ENCODE measurements at regions not wholly inside any gene's neighbourhood (a gene's known extent, or its start where the extent isn't known, plus 50 kb on each side); places are given as distances from the start of the nearest gene placed in this dataset.

DNA sequence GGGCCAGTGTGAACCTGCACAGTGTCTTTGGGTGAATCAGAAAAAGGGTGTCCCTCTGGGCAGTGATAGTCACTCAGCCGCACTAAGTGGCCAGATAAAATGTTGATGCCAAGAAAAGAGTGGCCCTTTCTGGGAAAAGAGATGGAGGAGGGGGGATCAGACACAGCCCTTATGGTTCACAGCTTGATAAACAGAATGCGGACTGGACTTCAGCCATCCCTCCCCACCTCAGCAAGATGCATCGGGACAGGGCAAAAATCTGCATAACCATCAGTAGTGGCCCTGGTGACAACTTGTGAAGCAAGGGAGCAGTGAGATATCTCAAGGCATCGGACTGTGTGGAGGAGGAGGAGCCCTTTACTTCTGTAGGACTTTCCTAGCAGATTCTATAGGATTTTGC, 353.8 kb upstream of the PLXNA2 start:
- DNase-seq = no peak

DNA sequence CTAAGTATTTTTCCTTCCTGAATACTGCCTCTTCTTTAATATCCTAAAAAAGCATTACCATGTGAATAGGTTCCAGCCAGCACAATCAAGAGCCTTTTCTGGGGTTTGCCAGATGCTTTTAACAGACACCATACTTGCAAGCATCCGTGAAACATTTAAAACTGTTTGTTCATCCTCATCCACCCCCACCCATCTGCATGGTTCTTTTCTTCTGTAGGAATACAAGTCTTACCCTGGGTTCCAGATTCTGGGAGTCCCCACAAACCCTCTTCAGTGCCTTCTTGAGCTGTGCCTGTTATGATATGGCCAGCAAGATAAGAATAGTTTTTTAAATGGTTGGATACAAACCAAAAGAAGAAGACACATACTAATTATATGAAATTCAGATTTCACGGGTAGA, 354.9 kb upstream of the PLXNA2 start:
- no peak for DNase-seq

DNA sequence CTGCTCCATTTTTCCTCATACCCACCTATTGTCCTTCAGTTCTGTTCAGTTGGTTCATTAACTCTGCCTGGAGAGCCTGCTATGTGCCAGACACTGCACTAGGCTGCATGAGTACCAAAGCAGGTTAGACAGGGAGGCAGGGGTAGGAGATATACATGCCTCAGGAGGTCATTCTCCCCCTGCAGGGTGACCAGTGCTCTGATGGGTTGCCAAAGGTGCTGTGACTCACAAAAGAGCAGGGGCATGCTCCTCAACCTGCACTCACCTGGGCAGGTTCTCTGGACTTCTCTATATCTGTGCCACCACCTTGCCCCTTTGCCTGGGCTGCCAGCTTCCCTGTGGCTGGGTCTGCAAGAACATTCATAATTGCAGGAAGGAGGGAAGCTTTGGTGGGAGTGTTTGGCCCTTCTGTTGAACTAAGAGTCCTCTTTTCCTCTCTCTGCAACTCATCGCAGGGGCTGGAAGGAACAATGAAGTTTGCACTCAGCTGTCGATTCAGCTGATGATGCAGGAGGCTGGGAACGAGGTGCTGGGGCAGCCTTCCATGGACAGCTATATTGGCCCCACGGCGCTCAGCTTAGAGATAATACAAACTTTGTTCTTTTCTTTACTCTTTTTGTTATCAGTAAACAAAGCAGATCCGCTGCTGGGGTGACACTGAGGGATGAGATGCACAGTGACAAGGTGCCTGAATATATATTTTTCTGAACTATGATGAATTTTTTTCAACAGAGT, 356.4 kb upstream of the PLXNA2 start:
- DNase-seq = no peak

DNA sequence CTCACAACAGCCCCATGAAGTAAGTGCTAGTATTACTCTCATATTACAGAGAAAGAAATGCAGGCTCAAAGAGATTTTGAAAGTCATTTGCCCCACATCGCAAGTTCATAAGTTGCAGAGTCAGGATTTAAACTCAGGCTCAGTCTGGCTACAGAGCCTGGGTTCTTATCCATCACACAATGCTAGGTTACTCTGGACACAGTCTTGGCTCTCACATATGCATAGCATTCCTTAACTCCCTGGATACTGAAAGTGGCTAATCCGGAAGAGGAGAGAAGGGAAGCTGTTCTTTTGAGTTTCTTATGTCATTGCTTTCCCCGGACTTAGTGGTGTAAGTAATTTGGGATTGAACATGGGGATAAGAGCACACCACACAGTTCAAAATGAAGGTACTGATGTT, 357.4 kb upstream of the PLXNA2 start:
- DNase-seq = no peak

DNA sequence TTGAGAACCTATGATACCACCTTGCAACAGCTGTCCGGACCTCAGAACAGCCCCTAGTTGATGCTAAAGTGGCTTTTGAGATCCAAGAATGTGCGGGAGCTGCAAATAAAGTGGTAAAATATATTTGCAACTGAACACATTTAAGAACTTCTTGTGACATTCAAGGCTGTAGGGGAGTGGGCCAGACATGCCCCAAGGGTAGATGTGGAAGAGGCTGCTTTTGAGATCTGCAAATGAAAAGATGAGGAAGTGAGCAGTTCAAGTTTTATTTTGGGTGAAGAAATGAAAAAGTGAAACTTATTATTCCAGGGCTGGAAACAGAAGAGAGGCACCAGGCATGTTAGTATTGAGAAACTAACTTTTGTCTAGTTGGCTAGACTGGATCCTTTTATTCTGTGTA, 359.5 kb upstream of the PLXNA2 start:
- no peak for DNase-seq

DNA sequence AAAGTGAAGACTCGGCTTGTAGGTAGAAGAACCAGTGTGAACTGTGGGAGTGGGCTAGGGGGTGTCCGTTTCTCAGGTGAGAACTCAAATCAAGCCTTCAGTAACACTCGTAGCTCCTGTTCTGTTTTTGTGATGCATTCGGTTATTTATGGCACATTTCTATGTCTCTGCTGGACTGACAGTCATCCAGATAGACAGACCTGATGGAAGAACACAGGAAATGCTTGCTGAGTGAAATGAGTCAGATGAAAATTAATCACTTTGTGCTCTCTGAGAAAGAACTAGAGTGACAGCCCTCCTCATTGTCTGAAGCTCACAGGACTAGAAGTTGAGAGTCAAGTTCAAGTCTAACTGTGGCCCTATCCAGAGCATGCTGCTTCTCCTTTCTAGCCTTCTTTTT, 360.1 kb upstream of the PLXNA2 start:
- peak in 1 of 5 donors; percentile 82 for DNase-seq

DNA sequence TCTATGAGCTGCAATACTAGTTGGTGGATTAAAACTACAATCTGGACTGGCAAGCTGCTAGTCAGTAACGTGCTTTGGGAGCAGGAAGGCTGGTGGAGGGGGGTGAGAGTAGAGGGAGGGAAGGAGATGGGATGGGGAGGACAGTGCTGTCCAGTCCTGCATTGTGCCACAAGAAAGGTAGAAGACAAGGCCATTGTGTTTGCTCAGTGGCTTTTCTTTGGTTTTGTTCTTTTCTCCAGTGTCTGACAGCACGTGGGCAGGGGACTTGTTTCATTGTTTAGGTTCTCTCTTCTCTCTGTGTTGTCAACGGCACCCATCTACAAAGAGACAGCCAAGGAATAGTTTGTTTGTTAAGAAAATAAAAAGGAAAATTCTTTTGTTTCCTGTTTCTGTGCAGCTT, 362.8 kb upstream of the PLXNA2 start:
- DNase-seq = no peak

DNA sequence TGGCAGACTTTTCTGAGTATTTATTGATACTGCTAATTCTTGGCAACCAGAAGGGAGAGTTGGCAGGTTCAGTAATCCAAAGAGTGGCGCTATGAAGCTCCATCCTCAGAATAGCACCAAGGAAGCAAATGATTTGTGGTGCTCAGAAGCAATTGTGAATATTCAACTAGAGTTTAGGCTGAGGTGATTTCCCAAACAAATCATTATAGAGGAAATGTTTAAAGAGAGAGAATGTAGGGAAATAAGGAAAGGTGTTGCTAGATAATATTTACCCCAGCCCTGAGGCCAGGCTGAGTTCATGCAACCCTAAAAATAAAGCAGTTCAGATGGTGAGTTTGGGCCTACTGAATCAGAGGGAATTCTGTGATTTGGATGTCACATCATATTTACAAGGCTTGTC, 363.4 kb upstream of the PLXNA2 start:
- DNase-seq = no peak

DNA sequence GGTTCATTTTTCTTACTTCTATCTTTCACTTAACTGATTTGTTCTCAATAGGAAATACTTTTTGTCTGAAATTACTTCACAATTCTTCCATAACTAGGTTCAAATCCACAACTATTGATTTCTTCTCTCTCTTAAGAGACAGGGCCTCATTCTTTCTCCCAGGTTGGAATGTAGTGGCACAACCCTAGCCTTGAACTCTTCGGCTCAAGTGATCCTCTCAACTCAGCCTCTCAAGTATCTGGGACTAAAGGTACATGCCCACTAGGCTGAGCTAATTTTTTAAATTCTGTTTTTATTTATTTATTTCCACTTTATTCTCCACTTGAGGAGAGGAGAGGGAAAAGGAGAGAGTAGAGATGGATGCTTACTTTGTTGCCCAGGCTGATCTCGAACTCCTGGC, 370.4 kb upstream of the PLXNA2 start:
- DNase-seq = no peak

DNA sequence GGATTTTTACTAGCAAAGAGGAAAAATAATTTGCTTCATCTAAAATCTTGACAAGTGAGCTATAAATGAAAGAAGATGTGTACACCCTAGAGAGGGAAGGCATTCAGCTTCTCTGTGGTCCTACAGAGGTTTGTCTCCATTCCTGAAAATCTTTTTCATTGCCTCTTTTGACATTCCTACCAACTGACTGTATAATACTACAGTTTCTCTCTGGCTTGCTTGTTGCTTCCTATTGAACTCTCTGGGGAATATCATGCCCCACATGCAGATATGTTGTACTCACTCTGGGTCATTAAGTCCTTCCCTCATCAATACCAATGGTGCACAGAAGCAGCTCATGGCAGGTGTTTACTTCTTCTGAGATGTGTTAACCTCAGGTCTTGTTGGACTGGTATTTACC, 371.2 kb upstream of the PLXNA2 start:
- DNase-seq = no peak

DNA sequence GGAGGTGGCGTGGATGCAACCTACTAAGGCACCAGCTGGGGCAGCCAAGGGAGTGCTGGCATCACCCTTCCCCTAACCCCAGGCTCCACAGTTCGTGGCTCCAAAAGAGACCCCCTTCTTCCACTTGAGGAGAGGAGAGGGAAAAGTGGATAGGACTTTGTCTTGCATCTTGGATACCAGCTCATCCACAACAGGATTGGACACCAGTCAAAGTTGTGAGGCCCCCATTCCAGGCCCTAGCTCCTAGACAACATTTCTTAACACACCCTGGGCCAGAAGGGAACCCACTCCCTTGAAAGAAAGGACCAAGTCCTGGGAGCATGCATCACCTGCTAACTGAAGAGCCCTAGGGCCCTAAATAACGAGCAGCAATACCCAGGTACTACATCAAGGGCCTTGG, 372.6 kb upstream of the PLXNA2 start:
- DNase-seq = no peak

DNA sequence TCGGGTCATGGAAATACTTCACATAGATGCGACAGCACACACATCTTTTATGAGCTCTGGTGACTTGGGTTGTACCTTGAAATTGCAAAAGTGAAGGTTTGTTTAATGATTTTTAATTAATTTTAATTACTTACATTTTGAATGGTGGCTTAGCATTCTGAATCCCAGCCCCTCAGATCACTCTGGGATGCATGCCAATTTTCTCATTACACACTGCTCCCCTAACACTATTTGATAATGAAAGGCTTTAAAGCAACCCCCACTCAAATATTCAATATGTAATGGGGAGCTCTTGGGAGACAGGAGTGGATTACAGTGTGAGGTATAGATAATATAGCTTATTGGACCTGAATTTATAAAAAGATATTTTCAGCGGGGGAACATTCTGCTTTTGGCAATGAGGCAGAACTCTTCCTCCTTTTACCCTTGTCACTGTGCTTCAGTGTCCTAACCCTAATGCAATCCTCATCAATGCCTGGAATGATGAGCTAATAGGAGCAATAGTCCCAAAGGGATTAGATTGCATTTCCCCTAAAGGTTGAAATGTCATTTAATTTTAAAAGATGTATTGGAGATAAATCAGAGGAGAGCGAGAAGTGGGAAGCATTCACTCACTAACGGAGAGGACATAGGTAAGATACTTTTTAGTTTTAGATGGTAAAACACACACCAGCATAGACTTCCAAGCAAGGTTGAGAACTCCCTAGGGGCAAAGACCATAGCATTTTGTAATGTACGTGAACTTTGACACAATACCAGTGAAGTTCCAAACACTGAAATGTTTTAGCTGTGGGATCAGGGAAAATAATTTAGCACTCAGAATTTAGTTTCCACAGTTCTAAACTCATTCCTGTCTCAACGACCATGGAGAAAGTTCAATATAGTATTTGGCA, 384.1 kb upstream of the PLXNA2 start:
- DNase-seq = no peak

DNA sequence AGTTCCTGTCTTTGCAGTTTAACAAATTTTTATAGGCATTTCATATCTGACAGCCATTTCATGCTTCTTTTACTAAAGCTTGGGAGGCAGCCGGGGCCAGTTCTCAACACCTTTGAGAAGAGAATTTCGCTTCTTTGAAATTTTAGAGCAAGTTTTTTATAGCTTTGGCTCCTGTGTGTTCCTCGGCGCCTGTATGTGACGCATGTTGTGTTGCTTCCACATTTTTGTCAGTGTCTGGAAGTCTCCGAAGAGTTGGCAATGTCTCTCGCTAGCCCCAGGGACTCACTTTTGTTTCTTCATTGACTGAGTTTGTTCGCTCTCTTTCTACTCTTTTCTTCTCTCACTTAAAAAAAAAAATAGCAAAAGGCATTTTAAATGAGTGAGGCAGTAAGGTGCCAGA, 386.9 kb upstream of the PLXNA2 start:
- DNase-seq = no peak

DNA sequence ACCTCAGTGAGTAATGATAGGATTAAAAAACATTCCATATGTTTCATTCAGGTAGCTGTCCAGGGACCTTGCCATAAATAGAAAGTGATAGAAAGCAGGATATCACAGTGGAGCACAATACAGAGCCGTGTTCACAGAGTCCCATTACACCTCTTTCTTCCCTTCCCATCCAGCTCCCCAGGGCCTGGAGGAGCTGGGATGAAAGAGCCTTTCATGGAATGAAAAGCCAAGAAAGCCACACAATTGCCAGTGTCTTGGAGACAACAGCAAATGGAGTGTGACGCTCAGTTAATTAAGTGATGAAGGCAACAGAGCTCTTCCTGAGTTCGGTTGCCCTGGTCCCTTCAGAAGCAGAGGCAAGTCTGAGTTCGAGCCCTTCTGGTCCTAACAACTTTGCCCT, 387.3 kb upstream of the PLXNA2 start:
- no peak for DNase-seq

DNA sequence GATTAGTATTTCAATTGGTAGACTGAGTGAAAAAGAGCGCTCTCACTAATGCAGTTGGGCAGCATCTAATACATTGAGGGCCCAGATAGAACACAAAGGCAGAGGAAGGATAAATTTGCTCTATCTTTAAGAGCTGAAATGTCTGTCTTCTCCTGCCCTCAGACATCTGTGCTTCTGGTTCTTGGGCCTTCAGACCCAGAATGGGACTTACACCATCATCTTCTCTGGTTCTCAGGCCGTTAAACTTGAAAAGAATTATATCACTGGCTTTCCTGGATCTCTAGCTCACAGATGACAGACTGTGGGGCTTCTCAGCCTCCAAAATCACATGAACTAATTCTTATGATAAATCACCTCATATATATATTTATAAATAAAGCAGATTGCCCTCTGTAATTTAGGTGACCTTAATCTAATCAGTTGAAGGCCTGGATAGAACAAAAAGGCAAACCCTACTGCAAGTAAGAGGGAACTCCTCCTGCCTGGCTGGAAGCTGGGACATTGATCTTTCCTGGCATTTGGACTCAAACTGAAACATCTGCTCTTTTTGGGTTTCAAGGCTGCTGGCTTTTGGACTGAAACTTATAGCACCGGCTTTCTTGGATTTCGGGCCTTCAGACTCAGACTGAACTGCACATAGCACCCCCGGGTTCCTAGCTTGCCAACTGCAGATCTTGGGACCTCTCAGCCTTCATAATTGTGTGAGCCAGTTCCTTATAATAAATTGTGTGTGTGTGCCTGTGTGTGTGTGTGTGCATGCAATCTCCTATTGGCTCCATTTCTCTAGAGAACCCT, 390.4 kb upstream of the PLXNA2 start:
- DNase-seq = no peak

DNA sequence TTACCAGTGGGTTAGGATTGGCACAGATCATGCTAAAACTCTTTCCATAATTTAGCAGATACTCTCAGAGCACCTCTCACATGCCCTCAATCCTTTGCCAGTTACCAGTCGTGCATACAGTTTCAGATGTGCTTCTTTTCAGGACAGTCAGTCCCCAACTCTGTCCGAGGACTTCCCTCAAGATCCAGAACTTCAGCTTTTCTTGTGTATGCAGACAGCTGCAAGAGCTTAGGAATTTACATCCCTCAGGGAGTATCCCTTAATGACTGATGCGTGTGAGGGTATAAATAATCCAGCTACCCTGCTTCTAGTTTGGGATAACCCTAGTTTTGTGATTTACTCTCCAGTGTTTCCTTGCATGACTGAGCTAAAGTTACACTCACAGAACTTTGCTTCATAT, 393.0 kb upstream of the PLXNA2 start:
- no peak for DNase-seq

DNA sequence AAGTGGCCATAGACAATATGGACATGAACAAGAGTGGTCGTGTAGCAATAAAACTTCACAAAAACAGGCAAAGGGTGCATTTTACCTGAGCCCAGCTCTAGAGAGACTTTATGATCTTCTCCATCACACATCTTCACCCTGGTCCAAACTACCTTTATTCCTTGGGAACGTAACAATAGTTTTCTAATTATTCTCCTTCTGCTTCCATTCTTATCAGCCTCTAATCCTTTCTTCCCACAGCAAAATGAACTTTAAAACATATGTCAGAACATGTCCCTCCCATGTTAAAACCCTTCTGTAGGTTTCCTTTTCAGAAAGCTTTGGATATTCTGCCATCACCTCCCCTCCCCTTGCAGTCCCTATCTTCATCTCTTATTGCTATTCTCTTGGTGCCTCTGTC, 395.2 kb upstream of the PLXNA2 start:
- no peak for DNase-seq

DNA sequence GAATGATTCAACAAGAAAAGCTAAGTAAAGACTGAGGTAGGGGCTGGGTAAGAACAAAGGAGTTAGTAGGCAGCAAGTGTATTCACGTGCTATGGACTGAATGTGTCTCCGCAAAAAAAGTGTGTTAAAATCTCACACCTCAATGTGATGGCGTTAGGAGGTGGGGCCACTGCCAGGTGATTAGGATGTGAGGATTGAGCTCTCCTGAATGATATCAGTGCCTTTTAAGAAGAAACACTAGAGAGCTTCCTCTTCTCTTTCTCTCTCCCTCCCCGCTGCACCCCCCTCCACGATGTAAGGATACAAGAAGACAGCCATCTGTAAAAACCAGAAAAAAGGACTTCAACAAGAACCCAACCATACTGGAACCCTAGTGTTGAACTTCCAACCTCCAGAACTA, 396.1 kb upstream of the PLXNA2 start:
- no peak for DNase-seq

DNA sequence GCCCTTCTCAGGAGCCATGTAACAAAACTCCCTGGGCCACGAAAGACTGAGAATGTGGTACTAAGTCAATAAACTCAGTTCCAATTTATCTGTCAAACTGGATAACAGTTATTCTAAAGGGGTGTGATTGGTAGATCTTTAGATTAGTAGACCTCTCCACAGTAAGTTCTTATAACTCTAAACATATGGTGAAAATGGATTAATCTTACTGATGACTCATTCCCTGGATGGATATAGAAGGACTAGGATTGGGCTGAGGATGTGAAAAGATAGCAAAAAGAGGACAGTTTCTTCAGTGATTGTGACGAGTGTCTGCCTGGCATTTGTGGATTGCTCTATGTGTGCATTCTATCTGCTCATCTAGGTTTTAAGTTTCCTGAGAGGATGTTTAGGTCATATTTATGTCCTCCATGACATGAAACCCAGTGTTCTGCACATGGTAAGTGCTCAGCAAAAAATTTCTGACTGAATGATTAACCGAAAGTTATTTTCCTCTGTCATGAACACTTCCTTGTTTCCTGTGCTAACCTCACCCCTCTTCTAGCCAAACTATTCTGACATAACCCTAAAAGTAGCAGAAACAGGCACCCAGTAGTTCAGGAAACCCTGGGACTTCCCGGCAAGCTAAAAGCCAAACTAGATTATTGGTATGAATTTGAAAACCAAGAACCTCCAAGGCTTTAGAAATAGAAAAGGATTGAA, 397.5 kb upstream of the PLXNA2 start:
- no peak for DNase-seq

DNA sequence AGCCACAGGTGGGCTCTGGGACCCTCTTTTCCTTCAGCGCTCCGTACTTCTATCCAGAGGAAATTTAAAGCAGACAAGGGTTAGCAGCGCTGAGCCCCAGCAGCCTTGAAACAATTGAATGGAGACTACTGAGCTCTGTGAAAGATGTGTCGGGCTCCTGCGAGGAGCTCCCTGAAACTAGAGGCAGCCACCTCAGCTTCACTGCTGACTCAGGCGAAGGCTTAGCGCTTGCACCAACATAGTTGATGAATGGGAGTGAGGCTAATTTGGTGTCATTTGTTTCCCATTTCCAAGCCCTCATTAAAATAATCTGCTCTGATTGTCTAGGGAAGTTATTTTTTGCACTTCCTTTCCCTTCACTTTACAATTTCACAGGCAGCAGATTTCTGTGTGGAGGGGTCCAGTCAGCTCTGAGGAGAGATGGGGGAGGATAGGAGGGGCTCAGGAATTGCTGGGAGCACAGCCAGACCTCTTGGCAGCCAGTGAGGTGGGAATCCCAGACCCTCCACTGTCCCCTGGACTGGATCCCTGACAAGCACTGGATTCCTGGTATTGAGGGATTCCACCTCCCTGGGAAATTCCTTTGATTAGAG, 398.9 kb upstream of the PLXNA2 start:
- DNase-seq = no peak

DNA sequence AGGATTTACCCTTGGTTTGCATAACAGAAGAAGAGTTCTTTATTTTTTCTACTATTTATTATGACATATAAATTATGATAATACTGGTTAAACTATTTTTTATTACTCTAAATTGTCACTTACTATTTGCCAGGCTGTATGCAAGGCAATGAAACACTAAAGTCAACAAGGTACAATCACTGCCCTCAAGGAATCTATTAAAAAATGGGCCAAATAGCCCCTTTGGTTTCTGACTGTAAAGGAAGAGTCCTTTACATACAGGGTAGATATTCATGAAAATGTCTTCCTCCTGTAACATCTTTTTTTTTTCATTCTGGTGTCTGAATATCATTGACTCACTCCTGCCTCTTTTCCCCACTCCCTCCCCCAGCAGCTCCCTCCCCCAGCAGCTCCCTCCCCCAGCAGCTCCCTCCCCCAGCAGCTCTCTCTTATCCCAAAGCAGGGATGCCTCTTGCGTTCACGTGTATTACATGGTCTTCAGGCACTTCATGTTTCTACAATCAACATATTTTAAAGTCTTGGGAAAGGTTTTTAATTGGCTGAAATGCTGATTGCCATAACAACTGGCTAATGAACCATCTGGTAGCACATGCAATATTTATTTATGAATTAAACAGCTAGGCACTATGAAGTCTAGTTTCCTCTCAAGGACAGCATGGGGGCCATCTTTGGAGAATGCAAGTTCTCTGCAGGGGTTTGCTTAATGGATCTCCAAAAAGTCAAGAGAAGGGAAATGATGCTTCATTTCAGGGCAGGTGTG, 400.4 kb upstream of the PLXNA2 start:
- no peak for DNase-seq

DNA sequence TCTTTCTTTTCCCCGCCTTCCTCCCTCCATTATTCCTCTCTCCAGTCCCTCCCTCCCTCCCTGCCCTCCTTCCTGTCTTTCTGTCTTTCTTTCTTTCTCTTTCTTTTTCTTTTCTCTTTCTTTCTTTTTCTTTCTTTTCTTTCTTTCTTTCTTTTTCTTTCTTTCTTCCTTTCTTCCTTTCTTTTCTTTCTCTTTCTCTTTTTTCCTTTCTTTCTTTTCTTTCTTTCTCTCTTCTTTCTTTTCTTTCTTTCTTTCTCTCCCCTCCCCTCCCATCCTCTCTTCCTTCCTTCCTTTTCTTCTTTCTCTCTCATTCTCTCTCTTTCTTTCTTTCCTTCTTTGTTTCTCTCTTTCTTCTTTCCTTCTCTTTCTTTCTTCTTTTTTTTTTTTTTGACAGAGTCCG, 402.2 kb upstream of the PLXNA2 start:
- no peak for DNase-seq
